ENCODE measurements at regions not wholly inside any gene's neighbourhood (a gene's known extent, or its start where the extent isn't known, plus 50 kb on each side); places are given as distances from the start of the nearest gene placed in this dataset.

- TF ChIP-seq CEBPB (IDR thresholded peaks at IDR 0.05; ENCODE audit: low read depth), result no peak
- no peak for TF ChIP-seq POLR2A (IDR thresholded peaks at IDR 0.05; ENCODE audit: borderline replicate concordance, extremely low read depth, insufficient read depth, insufficient read length)
- no peak for TF ChIP-seq SIN3A (IDR thresholded peaks at IDR 0.05; ENCODE audit: low read depth)
- no peak for TF ChIP-seq TCF7L2 (IDR thresholded peaks at IDR 0.05; ENCODE audit: borderline replicate concordance, extremely low read depth, insufficient read depth, insufficient read length)
- Histone ChIP-seq H3K9me2 (ENCODE audit: insufficient read depth) (no peaks in the 10 kb centered on the region), H3K27me3 (ENCODE audit: insufficient read depth, low read length) (0 out of 2 replicates have a peak, but pooled peaks cover 5% of the 10 kb centered on the region), H3K36me3 (ENCODE audit: control insufficient read depth in 1 of 2, insufficient read depth in 2 of 2, low read length in 2 of 2) (no peaks in the 10 kb centered on the region), H3K4me3 (replicated peaks in 1 of 2; ENCODE audit: low read depth in 1 of 2, low read length in 2 of 2) (no peak overlapping the region), H3K4me2 (ENCODE audit: low read length) (no peak overlapping the region), H4K20me1 (ENCODE audit: insufficient read depth) (no peaks in the 10 kb centered on the region), H3K27ac (ENCODE audit: low read depth, low read length) (no peak overlapping the region), H2AFZ (ENCODE audit: low read depth, low read length, poor library complexity, severe bottlenecking) (no peak overlapping the region), H3K4me1 (ENCODE audit: control insufficient read depth in 1 of 2, insufficient read depth in 2 of 2, low read length in 2 of 2) (peaks cover 0 to 22% of the 10 kb centered on the region in 2 experiments; a peak in 3 of 4 replicates), H3K9ac (ENCODE audit: low read length) (no peak overlapping the region), H3K79me2 (ENCODE audit: insufficient read depth, low read length) (no peaks in the 10 kb centered on the region), H3K9me3 (ENCODE audit: control insufficient read depth in 1 of 2, insufficient read depth in 1 of 2, low read depth in 1 of 2, low read length in 2 of 2) (no peaks in the 10 kb centered on the region)
- ChIA-PET POLR2A (no interaction called here), CTCF (no interaction called here), RAD21 (ENCODE audit: low non-redundant PET in 1 of 2, low total read pairs in 2 of 2, uncharacterized antibody in 2 of 2, unreplicated experiment in 2 of 2) (no interaction called here)
- DNase-seq (ENCODE audit: low read depth, low spot score) (no peak), ATAC-seq (no peak)
- BruUV-seq (replicated peaks), result no TSS peak
- intact Hi-C loops (cut with micrococcal nuclease), result no loop called here
Measured at GRCh38 chr12:115230606-115231005, 546.6 kb upstream of the TBX3 start.

- intact Hi-C loops (cut with micrococcal nuclease), result loop anchor here (5.0 kb wide), 1 partner anchor 547 kb away; the partner anchor contains the start of gene TBX3
- no peaks in the 10 kb centered on the region for H3K79me2 ChIP-seq (ENCODE audit: insufficient read depth, low read length)
- CTCF ChIA-PET, result no interaction called here
- TF ChIP-seq ATF3 (IDR thresholded peaks at IDR 0.05) (no peak), SP1 (IDR thresholded peaks at IDR 0.05; ENCODE audit: low read depth) (no peak), EZH2phosphoT487 (IDR thresholded peaks at IDR 0.05; ENCODE audit: borderline replicate concordance) (no peak), ZNF274 (IDR thresholded peaks at IDR 0.05; ENCODE audit: low read depth, low read length) (no peak), SIN3A (IDR thresholded peaks at IDR 0.05; ENCODE audit: low read depth) (no peak), MAX (IDR thresholded peaks at IDR 0.05) (no peak), TCF7L2 (IDR thresholded peaks at IDR 0.05; ENCODE audit: borderline replicate concordance, extremely low read depth, insufficient read depth, insufficient read length) (no peak), YY1 (IDR thresholded peaks at IDR 0.05; ENCODE audit: extremely low read depth, insufficient replicate concordance, low read depth, low read length) (no peak), EZH2 (IDR thresholded peaks at IDR 0.05) (no peak), ELF1 (IDR thresholded peaks at IDR 0.05; ENCODE audit: borderline replicate concordance, low read depth) (no peak), REST (IDR thresholded peaks at IDR 0.05; ENCODE audit: low read depth) (no peak), ZFX (IDR thresholded peaks at IDR 0.05) (no peak), JUND (IDR thresholded peaks at IDR 0.05) (no peak), FOSL1 (IDR thresholded peaks at IDR 0.05; ENCODE audit: low read depth) (no peak), EGR1 (IDR thresholded peaks at IDR 0.05; ENCODE audit: low read depth) (no peak)
Measured at GRCh38 chr12:115229517-115229916, 545.5 kb upstream of the TBX3 start.

More at GRCh38 chr12:115229517-115229916, 545.5 kb upstream of the TBX3 start:
- no TSS peak for BruUV-seq (replicated peaks)
- no peaks in the 10 kb centered on the region for H3K36me3 ChIP-seq (ENCODE audit: control insufficient read depth in 1 of 2, insufficient read depth in 2 of 2, low read length in 2 of 2)
- no peak for DNase-seq (ENCODE audit: low read depth, low spot score)
- H3K4me1 ChIP-seq (ENCODE audit: control insufficient read depth in 1 of 2, insufficient read depth in 2 of 2, low read length in 2 of 2), result peaks cover 0 to 22% of the 10 kb centered on the region in 2 experiments; a peak in 3 of 4 replicates
- H3K9me2 ChIP-seq (ENCODE audit: insufficient read depth), result no peaks in the 10 kb centered on the region
- ATAC-seq, result no peak
- H3K27me3 ChIP-seq (ENCODE audit: insufficient read depth, low read length), result no peaks in the 10 kb centered on the region
- H2AFZ ChIP-seq (ENCODE audit: low read depth, low read length, poor library complexity, severe bottlenecking), result no peak overlapping the region
- no peaks in the 10 kb centered on the region for H3K9me3 ChIP-seq (ENCODE audit: control insufficient read depth in 1 of 2, insufficient read depth in 1 of 2, low read depth in 1 of 2, low read length in 2 of 2)
- H4K20me1 ChIP-seq (ENCODE audit: insufficient read depth), result no peaks in the 10 kb centered on the region
- no peak overlapping the region for H3K9ac ChIP-seq (ENCODE audit: low read length)
- no peak overlapping the region for H3K4me3 ChIP-seq (replicated peaks in 1 of 2; ENCODE audit: low read depth in 1 of 2, low read length in 2 of 2)
- POLR2A ChIA-PET, result no interaction called here
- no peak overlapping the region for H3K27ac ChIP-seq (ENCODE audit: low read depth, low read length)
- RAD21 ChIA-PET (ENCODE audit: low non-redundant PET in 1 of 2, low total read pairs in 2 of 2, uncharacterized antibody in 2 of 2, unreplicated experiment in 2 of 2), result no interaction called here
- no peak overlapping the region for H3K4me2 ChIP-seq (ENCODE audit: low read length)

All from HCT116 (cell line).